PC-9 (cell line): ENCODE measurements at regions not wholly inside any gene's neighbourhood (a gene's known extent, or its start where the extent isn't known, plus 50 kb on each side); places are given as distances from the start of the nearest gene placed in this dataset.

Source experiments
- BruUV-seq: library from RNA; stranded (reverse); fragments of 400-500 nt; replicated peaks from 2 replicates; lab custom pipeline; 2021; lab: Mats Ljungman, UMichigan
- CTCF ChIA-PET: fragments of 300-600 bp; sonication (Branson Sonifier 250); formaldehyde crosslinking; loops from one replicate; lab custom pipeline; 2022; ENCODE audit warnings: antibody characterized with exemption; lab: Charles Lee
- POLR2A ChIA-PET: fragments of 300-600 bp; sonication (Branson Sonifier 250); formaldehyde crosslinking; loops from one replicate; lab custom pipeline; 2022; ENCODE audit warnings: antibody characterized with exemption; ENCODE audit not compliant: unreplicated experiment; lab: Charles Lee
- DNase-seq, 2 experiments: peaks; one replicate each; pipeline versions ENCODE4 v3.0.0 to v3.0.0-alpha.2; 2015 to 2022; ENCODE audit warnings: mixed read lengths in 1 of 2
- H2AFZ ChIP-seq: fragments of 200-600 bp; sonication (generic); 2 replicates; pipeline ENCODE4 v1.8.1; 2017; ENCODE audit warnings: antibody characterized with exemption
- H3F3A ChIP-seq: fragments of 200-600 bp; sonication (generic); 2 replicates; pipeline ENCODE4 v1.8.1; 2017; ENCODE audit warnings: antibody characterized with exemption, mild to moderate bottlenecking, low read depth; ENCODE audit not compliant: insufficient read depth
- H3K27ac ChIP-seq: fragments of 200-600 bp; sonication (generic); 2 replicates; pipeline ENCODE4 v1.6.1; 2016; ENCODE audit warnings: mixed run types
- H3K27me3 ChIP-seq: fragments of 200-600 bp; sonication (generic); 2 replicates; pipeline ENCODE4 v1.6.1; 2016; ENCODE audit warnings: low read depth, mixed run types; ENCODE audit not compliant: insufficient read depth
- H3K36me3 ChIP-seq: fragments of 200-600 bp; sonication (generic); 2 replicates; pipeline ENCODE4 v1.6.1; 2016; ENCODE audit warnings: low read depth, mixed run types
- H3K4me1 ChIP-seq: fragments of 200-600 bp; sonication (generic); replicated peaks from 2 replicates; pipeline ENCODE4 v1.6.1; 2016; ENCODE audit warnings: mixed run types; ENCODE audit not compliant: insufficient read depth
- H3K4me2 ChIP-seq: fragments of 200-600 bp; sonication (generic); 2 replicates; pipeline ENCODE4 v1.6.1; 2017; ENCODE audit warnings: mixed run types
- H3K4me3 ChIP-seq: fragments of 200-600 bp; sonication (generic); 2 replicates; pipeline ENCODE4 v1.6.1; 2016; ENCODE audit warnings: mixed run types
- H3K79me2 ChIP-seq: fragments of 200-600 bp; sonication (generic); 2 replicates; pipeline ENCODE4 v1.6.1; 2017; ENCODE audit warnings: low read depth, mixed run types
- H3K9me2 ChIP-seq: fragments of 200-600 bp; sonication (generic); 2 replicates; pipeline ENCODE4 v1.8.1; 2017; ENCODE audit warnings: mild to moderate bottlenecking; ENCODE audit not compliant: insufficient read depth
- H3K9me3 ChIP-seq: fragments of 200-600 bp; sonication (generic); 2 replicates; pipeline ENCODE4 v1.8.1; 2016; ENCODE audit warnings: low read depth; ENCODE audit not compliant: insufficient read depth
- H4K20me1 ChIP-seq: fragments of 200-600 bp; sonication (generic); 2 replicates; pipeline ENCODE4 v1.8.1; 2017; ENCODE audit not compliant: insufficient read depth
- CTCF ChIP-seq: fragments of 200-600 bp; sonication (generic); conservative IDR thresholded peaks from 2 replicates; pipeline ENCODE4 v1.6.1; 2017; ENCODE audit warnings: mixed run types, antibody characterized with exemption, mild to moderate bottlenecking, moderate library complexity
- EZH2 ChIP-seq: fragments of 200-600 bp; sonication (generic); IDR thresholded peaks from 2 replicates; pipeline ENCODE4 v1.8.0; 2017; ENCODE audit warnings: antibody characterized with exemption, low read depth
- intact Hi-C: fragments of 100-400 bp; cut with micrococcal nuclease; formaldehyde crosslinking; loops from one replicate; pipeline ENCODE4 v1.10.0; 2022; ENCODE audit not compliant: unreplicated experiment

- Histone ChIP-seq H3K79me2 (no peaks in the 10 kb centered on the region), H3K4me3 (no peak overlapping the region), H2AFZ (no peak overlapping the region), H3K4me2 (no peak overlapping the region), H3K9me3 (no peaks in the 10 kb centered on the region), H3F3A (no peaks in the 10 kb centered on the region), H4K20me1 (no peaks in the 10 kb centered on the region), H3K27me3 (no peaks in the 10 kb centered on the region), H3K4me1 (no peaks in the 10 kb centered on the region), H3K36me3 (no peaks in the 10 kb centered on the region), H3K9me2 (no peaks in the 10 kb centered on the region), H3K27ac (no peak overlapping the region)
- no peak for DNase-seq
- CTCF ChIA-PET, result no interaction called here
- TF ChIP-seq EZH2 (no peak), CTCF (no peak)
- POLR2A ChIA-PET, result no interaction called here
- intact Hi-C loops, result no loop called here
- no TSS peak for BruUV-seq
These were observed 142.3 kb upstream of the NCKAP5 start for GRCh38 chr2:133710613-133711012.

GRCh38 chr2:133711201-133711600 is 142.9 kb upstream of the NCKAP5 start:
- H3K4me2 ChIP-seq, result no peak overlapping the region
- DNase-seq, result no peak
- H3K9me3 ChIP-seq, result no peaks in the 10 kb centered on the region
- H3K9me2 ChIP-seq, result no peaks in the 10 kb centered on the region; the same call in 1 of the 2 replicates
- POLR2A ChIA-PET, result no interaction called here
- no TSS peak for BruUV-seq
- intact Hi-C loops, result no loop called here
- H4K20me1 ChIP-seq, result no peaks in the 10 kb centered on the region
- no peak overlapping the region for H3K4me3 ChIP-seq
- H3K36me3 ChIP-seq, result no peaks in the 10 kb centered on the region
- no peaks in the 10 kb centered on the region for H3K27me3 ChIP-seq
- H3K27ac ChIP-seq, result no peak overlapping the region
- H3K4me1 ChIP-seq, result no peaks in the 10 kb centered on the region
- H2AFZ ChIP-seq, result no peak overlapping the region
- CTCF ChIA-PET, result no interaction called here
- H3F3A ChIP-seq, result no peaks in the 10 kb centered on the region
- no peaks in the 10 kb centered on the region for H3K79me2 ChIP-seq
- TF ChIP-seq EZH2, result no peak
- TF ChIP-seq CTCF, result no peak

DNA sequence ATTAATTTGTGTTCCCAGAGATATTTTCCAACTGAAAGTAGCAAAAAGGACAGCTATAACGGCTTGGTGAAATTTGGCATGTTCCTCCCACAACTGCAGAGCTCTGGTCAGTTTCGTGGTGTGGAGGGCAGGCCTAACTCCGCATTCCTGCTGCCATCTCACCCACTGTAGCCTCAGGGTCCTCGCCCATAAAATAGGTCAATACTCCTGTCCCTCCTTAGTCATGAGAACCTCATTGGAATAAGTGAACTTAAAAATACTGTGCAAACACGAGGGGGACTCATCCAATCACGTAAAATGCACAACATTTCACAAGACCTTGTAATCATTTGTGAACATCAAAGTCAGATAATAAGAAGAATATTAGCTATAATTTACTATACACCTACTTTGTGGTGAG is 143.5 kb upstream of the NCKAP5 start:
- intact Hi-C loops, result no loop called here
- ChIA-PET CTCF (no interaction called here), POLR2A (no interaction called here)
- Histone ChIP-seq H3K9me3 (no peaks in the 10 kb centered on the region), H3K9me2 (no peaks in the 10 kb centered on the region; the same call in 1 of the 2 replicates), H3K4me3 (no peak overlapping the region), H2AFZ (no peak overlapping the region), H3K27me3 (no peaks in the 10 kb centered on the region), H4K20me1 (no peaks in the 10 kb centered on the region), H3K36me3 (no peaks in the 10 kb centered on the region), H3F3A (no peaks in the 10 kb centered on the region), H3K27ac (no peak overlapping the region), H3K4me2 (no peak overlapping the region), H3K79me2 (no peaks in the 10 kb centered on the region), H3K4me1 (no peaks in the 10 kb centered on the region)
- BruUV-seq, result no TSS peak
- TF ChIP-seq EZH2 (no peak), CTCF (no peak)
- DNase-seq, result no peak
